SK-N-SH (cell line): ENCODE measurements at regions not wholly inside any gene's neighbourhood (a gene's known extent, or its start where the extent isn't known, plus 50 kb on each side); places are given as distances from the start of the nearest gene placed in this dataset.
A peak's percentile ranks its signal among the peaks of the same experiment; 100 is the strongest.

Source experiments
- CTCF ChIA-PET: fragments of 300-600, 350-600 bp; formaldehyde crosslinking; extraction: SDS; loops from one replicate; lab custom pipeline; 2021; lab: Yijun Ruan, JAX
- POLR2A ChIA-PET: fragments of 350-600 bp; sonication (Branson Sonifier 250); formaldehyde crosslinking; extraction: SDS; loops from one replicate; lab custom pipeline; 2020; ENCODE audit warnings: antibody characterized with exemption, inconsistent platforms; lab: Yijun Ruan, JAX
- DNase-seq: peaks from one replicate; pipeline ENCODE4 v3.0.0; 2012
- H2AFZ ChIP-seq: fragments of 200-600 bp; sonication (generic); 2 replicates; pipeline ENCODE4 v1.8.1; 2016; ENCODE audit warnings: antibody characterized with exemption, mild to moderate bottlenecking, low read depth
- H3F3A ChIP-seq: fragments of 200-600 bp; sonication (generic); replicated peaks from 2 replicates; pipeline ENCODE3; 2016; ENCODE audit warnings: antibody characterized with exemption, mild to moderate bottlenecking; ENCODE audit not compliant: insufficient read depth
- H3K27ac ChIP-seq, 2 experiments: fragments of 200-500 bp in 1 of 2; fragments of 200-600 bp in 1 of 2; sonication (Bioruptor generic) in 1 of 2; sonication (generic), shearing (Covaris generic) in 1 of 2; 2 replicates each; pipeline versions ENCODE4 v1.5.1 to v1.6.1; 2014 to 2016; ENCODE audit warnings: low read depth in 2 of 2, inconsistent platforms in 1 of 2, low read length in 1 of 2, mild to moderate bottlenecking in 1 of 2, mixed read lengths in 1 of 2
- H3K27me3 ChIP-seq: fragments of 200-600 bp; sonication (generic), shearing (Covaris generic); 2 replicates; pipeline ENCODE4 v1.6.1; 2016; ENCODE audit warnings: mixed run types; ENCODE audit not compliant: insufficient read depth
- H3K36me3 ChIP-seq, 2 experiments: fragments of 200-500 bp in 1 of 2; fragments of 200-600 bp in 1 of 2; sonication (Bioruptor generic) in 1 of 2; sonication (generic) in 1 of 2; replicated peaks in 1 of 2; 2 replicates each; pipeline versions ENCODE3 to v1.5.1; 2014 to 2016; ENCODE audit warnings: low read length in 1 of 2, mild to moderate bottlenecking in 1 of 2; ENCODE audit not compliant: insufficient read depth in 2 of 2, control insufficient read depth in 1 of 2
- H3K4me1 ChIP-seq, 2 experiments: fragments of 200-500 bp in 1 of 2; fragments of 200-600 bp in 1 of 2; sonication (Bioruptor generic) in 1 of 2; sonication (generic), shearing (Covaris generic) in 1 of 2; 2 replicates each; pipeline versions ENCODE4 v1.5.1 to v1.6.1; 2014 to 2016; ENCODE audit warnings: low read depth in 1 of 2, low read length in 1 of 2, mixed run types in 1 of 2; ENCODE audit not compliant: insufficient read depth in 2 of 2, control insufficient read depth in 1 of 2
- H3K4me2 ChIP-seq: fragments of 200-600 bp; sonication (generic), shearing (Covaris generic); 2 replicates; pipeline ENCODE4 v1.6.1; 2017; ENCODE audit warnings: mixed run types
- H3K4me3 ChIP-seq, 2 experiments: fragments of 200-500 bp in 1 of 2; fragments of 200-600 bp in 1 of 2; sonication (Bioruptor generic) in 1 of 2; sonication (generic), shearing (Covaris generic) in 1 of 2; 2 replicates each; pipeline versions ENCODE4 v1.5.1 to v1.8.1; 2014 to 2016; ENCODE audit warnings: low read depth in 2 of 2, inconsistent platforms in 1 of 2, low read length in 1 of 2, mild to moderate bottlenecking in 1 of 2, mixed read lengths in 1 of 2, moderate library complexity in 1 of 2
- H3K79me2 ChIP-seq: fragments of 200-600 bp; sonication (generic); 2 replicates; pipeline ENCODE4 v1.8.1; 2017; ENCODE audit warnings: mild to moderate bottlenecking; ENCODE audit not compliant: insufficient read depth
- H3K9ac ChIP-seq: fragments of 200-600 bp; sonication (generic); 2 replicates; pipeline ENCODE4 v1.6.1; 2017; ENCODE audit warnings: mixed run types
- H3K9me2 ChIP-seq: fragments of 200-600 bp; sonication (generic); 2 replicates; pipeline ENCODE4 v1.6.1; 2017; ENCODE audit warnings: mixed run types
- H3K9me3 ChIP-seq: fragments of 200-600 bp; sonication (generic); 2 replicates; pipeline ENCODE4 v1.6.1; 2017; ENCODE audit warnings: mixed run types, mild to moderate bottlenecking, moderate library complexity
- H4K20me1 ChIP-seq: fragments of 200-600 bp; sonication (generic); 2 replicates; pipeline ENCODE4 v1.6.1; 2017; ENCODE audit warnings: mild to moderate bottlenecking, mixed run types; ENCODE audit not compliant: insufficient read depth
- CTCF ChIP-seq: fragments of 200-600 bp; sonication (generic); IDR thresholded peaks from 2 replicates; pipeline ENCODE4 v1.6.1; 2017; ENCODE audit warnings: antibody characterized with exemption, mild to moderate bottlenecking, moderate library complexity
- EP300 ChIP-seq, 2 experiments: IDR thresholded peaks; 2 replicates each; pipeline versions ENCODE4 v1.4.0 to v1.6.1; 2012; ENCODE audit warnings: borderline replicate concordance in 1 of 2, low read depth in 1 of 2, low read length in 1 of 2
- FOXJ3 ChIP-seq: sonication (generic); formaldehyde crosslinking; IDR thresholded peaks from 2 replicates; pipeline ENCODE4 v1.5.1; 2020; ENCODE audit warnings: mild to moderate bottlenecking, missing genetic modification reagents
- GABPA ChIP-seq: IDR thresholded peaks from 2 replicates; pipeline ENCODE4 v1.4.0; 2012; ENCODE audit warnings: low read depth, mild to moderate bottlenecking
- MAX ChIP-seq: IDR thresholded peaks from 2 replicates; pipeline ENCODE4 v1.4.0; 2012; ENCODE audit warnings: low read depth
- MEF2A ChIP-seq: IDR thresholded peaks from 2 replicates; pipeline ENCODE4 v1.4.0; 2012; ENCODE audit warnings: low read depth, borderline replicate concordance
- MXI1 ChIP-seq: IDR thresholded peaks from 2 replicates; pipeline ENCODE4 v1.6.1; 2012; ENCODE audit warnings: mild to moderate bottlenecking, low read depth, low read length, improper control_type of control experiment
- NFIC ChIP-seq: IDR thresholded peaks from 2 replicates; pipeline ENCODE4 v1.4.0; 2012; ENCODE audit warnings: borderline replicate concordance
- POLR2AphosphoS5 ChIP-seq: IDR thresholded peaks from 2 replicates; pipeline ENCODE4 v1.6.1; 2012; ENCODE audit warnings: low read depth, low read length
- RFX5 ChIP-seq: IDR thresholded peaks from 2 replicates; pipeline ENCODE4 v1.6.1; 2012; ENCODE audit warnings: mild to moderate bottlenecking, improper control_type of control experiment, low read length
- SIN3A ChIP-seq: IDR thresholded peaks from 2 replicates; pipeline ENCODE4 v1.6.1; 2012; ENCODE audit warnings: low read depth, mild to moderate bottlenecking, low read length, moderate library complexity, borderline replicate concordance
- USF1 ChIP-seq: IDR thresholded peaks from 2 replicates; pipeline ENCODE4 v1.4.0; 2012; ENCODE audit warnings: low read depth, borderline replicate concordance
- WGBS: methylation state at CpG from one replicate; pipeline ENCODE4 v1.1.6; 2017; ENCODE audit warnings: low lambda C conversion rate; 5-methylcytosine and 5-hydroxymethylcytosine counted together
- TF ChIP-seq, protein P1 (sequence below): IDR thresholded peaks from 2 replicates; pipeline ENCODE4 v1.6.1; 2012; ENCODE audit warnings: mild to moderate bottlenecking, low read depth, low read length, moderate library complexity
- TF ChIP-seq, protein P2 (sequence below): IDR thresholded peaks from 2 replicates; pipeline ENCODE4 v1.4.0; 2012; ENCODE audit warnings: low read depth, borderline replicate concordance

DNA sequence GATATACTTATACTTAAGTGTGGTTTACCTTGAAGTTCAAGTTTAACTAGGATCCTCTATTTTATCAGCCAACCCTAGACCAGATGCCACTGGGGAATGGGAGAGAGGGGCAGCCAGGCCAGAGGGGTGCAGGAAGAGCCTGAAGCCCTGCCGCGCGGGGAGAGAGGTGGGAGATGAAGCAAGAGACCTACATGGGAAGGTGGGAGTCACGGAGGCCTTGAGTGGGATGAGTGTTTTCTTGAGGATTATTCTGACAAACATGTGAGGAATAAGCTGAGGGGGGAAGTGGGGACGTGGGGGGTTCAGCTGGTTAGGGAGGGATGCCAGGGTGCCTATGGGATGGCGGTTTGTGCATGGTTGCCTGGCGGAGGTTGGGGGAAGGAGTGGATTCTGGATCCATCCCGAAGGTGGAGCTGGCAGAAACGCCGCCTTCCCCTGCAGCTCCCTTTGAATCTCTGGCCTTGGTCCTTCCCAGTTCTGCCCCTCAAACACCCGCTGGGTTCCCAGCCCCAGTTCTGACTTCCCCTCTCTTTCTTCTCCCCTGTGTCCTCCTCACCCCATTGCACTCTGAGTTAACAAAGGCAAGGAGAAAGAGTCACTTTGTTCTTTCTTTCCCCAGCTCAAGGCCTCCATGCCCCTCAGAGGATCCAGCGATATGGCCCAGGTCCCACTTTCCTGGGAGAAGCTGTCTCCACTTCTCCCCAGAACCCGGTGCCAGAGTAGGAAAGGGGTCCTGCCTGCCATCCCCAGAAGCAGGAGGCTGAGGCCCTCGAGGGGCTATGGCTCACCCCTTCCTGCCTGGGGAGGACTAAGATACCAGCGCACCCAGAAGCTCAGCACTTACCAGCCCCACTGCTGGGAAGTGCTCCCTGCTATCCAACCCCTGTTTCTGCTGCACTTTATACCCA lies 274.2 kb downstream of the UACA start (continued):
- TF ChIP-seq, protein P1, sequence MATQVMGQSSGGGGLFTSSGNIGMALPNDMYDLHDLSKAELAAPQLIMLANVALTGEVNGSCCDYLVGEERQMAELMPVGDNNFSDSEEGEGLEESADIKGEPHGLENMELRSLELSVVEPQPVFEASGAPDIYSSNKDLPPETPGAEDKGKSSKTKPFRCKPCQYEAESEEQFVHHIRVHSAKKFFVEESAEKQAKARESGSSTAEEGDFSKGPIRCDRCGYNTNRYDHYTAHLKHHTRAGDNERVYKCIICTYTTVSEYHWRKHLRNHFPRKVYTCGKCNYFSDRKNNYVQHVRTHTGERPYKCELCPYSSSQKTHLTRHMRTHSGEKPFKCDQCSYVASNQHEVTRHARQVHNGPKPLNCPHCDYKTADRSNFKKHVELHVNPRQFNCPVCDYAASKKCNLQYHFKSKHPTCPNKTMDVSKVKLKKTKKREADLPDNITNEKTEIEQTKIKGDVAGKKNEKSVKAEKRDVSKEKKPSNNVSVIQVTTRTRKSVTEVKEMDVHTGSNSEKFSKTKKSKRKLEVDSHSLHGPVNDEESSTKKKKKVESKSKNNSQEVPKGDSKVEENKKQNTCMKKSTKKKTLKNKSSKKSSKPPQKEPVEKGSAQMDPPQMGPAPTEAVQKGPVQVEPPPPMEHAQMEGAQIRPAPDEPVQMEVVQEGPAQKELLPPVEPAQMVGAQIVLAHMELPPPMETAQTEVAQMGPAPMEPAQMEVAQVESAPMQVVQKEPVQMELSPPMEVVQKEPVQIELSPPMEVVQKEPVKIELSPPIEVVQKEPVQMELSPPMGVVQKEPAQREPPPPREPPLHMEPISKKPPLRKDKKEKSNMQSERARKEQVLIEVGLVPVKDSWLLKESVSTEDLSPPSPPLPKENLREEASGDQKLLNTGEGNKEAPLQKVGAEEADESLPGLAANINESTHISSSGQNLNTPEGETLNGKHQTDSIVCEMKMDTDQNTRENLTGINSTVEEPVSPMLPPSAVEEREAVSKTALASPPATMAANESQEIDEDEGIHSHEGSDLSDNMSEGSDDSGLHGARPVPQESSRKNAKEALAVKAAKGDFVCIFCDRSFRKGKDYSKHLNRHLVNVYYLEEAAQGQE, result no peak
- no peak for TF ChIP-seq RFX5
- no peak for TF ChIP-seq MEF2A
- TF ChIP-seq NFIC, result no peak
- no peak for TF ChIP-seq FOXJ3 (CRISPR knock-in tag)
- no peak for TF ChIP-seq MXI1
- TF ChIP-seq GABPA, result no peak
- TF ChIP-seq CTCF, result no peak
- TF ChIP-seq SIN3A, result no peak
- no peak for TF ChIP-seq USF1
- no peak for TF ChIP-seq MAX
- TF ChIP-seq, all 33 proteins: peak for 0

DNA sequence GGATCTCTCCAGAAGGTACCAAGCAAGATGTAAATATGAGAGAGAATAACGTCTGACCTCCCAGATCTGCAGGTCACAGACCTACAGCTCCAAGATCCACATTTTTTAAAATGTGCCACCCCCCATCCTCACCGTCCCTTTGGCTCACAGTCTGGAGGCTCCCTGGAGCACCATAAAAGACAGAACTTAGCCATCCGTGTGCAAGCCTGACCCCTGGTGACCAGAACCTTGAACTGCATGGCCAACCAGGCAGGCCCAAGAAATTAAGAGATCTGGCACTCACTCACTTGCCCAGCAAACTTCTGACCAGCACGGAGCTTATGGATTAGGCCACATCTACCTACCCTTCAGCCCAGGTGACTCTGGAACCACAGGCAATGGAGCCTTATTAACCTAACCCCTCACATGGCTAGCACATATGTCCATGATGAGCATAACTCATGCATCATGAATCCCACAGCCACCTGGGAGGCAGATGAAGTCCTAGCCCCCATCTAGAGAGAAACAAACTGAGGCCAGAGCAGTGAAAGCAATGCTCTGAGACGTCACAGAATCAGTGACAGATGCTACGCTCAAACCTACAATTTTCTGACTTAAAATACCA lies 275.3 kb downstream of the UACA start:
- DNase-seq, result peak; percentile 84
- peaks cover 15 to 24% of the 10 kb centered on the region in 2 experiments; a peak in 3 of 4 replicates for H3K4me1 ChIP-seq
- CTCF ChIA-PET, result interaction anchor here (0.5 to 3.9 kb wide), 86 partner anchors 8 to 1148 kb away, joined by 3 to 55 read pairs (median 4); partner anchors contain the start of gene TLE3
- TF ChIP-seq FOXJ3 (CRISPR knock-in tag) (no peak), GABPA (no peak), POLR2AphosphoS5 (no peak), EP300 (IDR thresholded peaks at IDR 0.05; ENCODE audit: borderline replicate concordance in 1 of 2, low read depth in 1 of 2, low read length in 1 of 2) (no peak; a peak in 1 of 4 replicates)
- TF ChIP-seq, protein P1, result no peak
- TF ChIP-seq, protein P2, sequence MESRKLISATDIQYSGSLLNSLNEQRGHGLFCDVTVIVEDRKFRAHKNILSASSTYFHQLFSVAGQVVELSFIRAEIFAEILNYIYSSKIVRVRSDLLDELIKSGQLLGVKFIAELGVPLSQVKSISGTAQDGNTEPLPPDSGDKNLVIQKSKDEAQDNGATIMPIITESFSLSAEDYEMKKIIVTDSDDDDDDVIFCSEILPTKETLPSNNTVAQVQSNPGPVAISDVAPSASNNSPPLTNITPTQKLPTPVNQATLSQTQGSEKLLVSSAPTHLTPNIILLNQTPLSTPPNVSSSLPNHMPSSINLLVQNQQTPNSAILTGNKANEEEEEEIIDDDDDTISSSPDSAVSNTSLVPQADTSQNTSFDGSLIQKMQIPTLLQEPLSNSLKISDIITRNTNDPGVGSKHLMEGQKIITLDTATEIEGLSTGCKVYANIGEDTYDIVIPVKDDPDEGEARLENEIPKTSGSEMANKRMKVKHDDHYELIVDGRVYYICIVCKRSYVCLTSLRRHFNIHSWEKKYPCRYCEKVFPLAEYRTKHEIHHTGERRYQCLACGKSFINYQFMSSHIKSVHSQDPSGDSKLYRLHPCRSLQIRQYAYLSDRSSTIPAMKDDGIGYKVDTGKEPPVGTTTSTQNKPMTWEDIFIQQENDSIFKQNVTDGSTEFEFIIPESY, result no peak

More for the DNA sequence above, 275.3 kb downstream of the UACA start:
- Histone ChIP-seq H3K9me2 (no peaks in the 10 kb centered on the region), H3K4me2 (no peak overlapping the region), H3K27ac (peak overlapping the region in 1 of 2 experiments; percentile 39; a peak in 1 of 4 replicates), H3K4me3 (no peak overlapping the region; a peak in 1 of 4 replicates), H4K20me1 (no peaks in the 10 kb centered on the region), H3K27me3 (no peaks in the 10 kb centered on the region), H3K9me3 (no peaks in the 10 kb centered on the region), H2AFZ (no peak overlapping the region), H3F3A (peaks cover 12% of the 10 kb centered on the region), H3K36me3 (no peaks in the 10 kb centered on the region), H3K9ac (no peak overlapping the region), H3K79me2 (no peaks in the 10 kb centered on the region; the same call in 1 of the 2 replicates)
- WGBS, result 24% methylated on average over 6 of the region's 6 CpGs
- POLR2A ChIA-PET, result no interaction called here
